Tibial nerve (tissue), 4 donors: ENCODE measurements at regions not wholly inside any gene's neighbourhood (a gene's known extent, or its start where the extent isn't known, plus 50 kb on each side); places are given as distances from the start of the nearest gene placed in this dataset.

Experiments
- DNase-seq, 2 donors: peaks; one replicate each; pipeline ENCODE4 v3.0.0-alpha.2; 2019; ENCODE audit warnings: low spot score in 2 of 2
- H3K27ac ChIP-seq, 4 donors: fragments of 200-600 bp; sonication (generic) in 3 of 4; one replicate each; pipeline ENCODE4 v1.5.1; 2017 to 2019; ENCODE audit warnings: mild to moderate bottlenecking in 1 of 4
- H3K27me3 ChIP-seq, 2 donors: fragments of 200-600 bp; sonication (generic) in 1 of 2; one replicate each; pipeline versions ENCODE4 v1.5.1 to v1.6.0; 2017 to 2019
- H3K36me3 ChIP-seq, 3 donors: fragments of 200-600 bp; sonication (generic); one replicate each; pipeline ENCODE4 v1.5.1; 2018 to 2019
- H3K4me1 ChIP-seq, 4 donors: fragments of 200-600 bp; sonication (generic) in 3 of 4; one replicate each; pipeline ENCODE4 v1.5.1; 2017 to 2019
- H3K4me3 ChIP-seq, 4 donors: fragments of 200-600 bp; sonication (generic) in 3 of 4; one replicate each; pipeline ENCODE4 v1.5.1; 2017 to 2019; ENCODE audit warnings: mild to moderate bottlenecking in 1 of 4, moderate library complexity in 1 of 4
- H3K9me3 ChIP-seq, 4 donors: fragments of 200-600 bp; sonication (generic) in 3 of 4; one replicate each; pipeline ENCODE4 v1.5.1; 2017 to 2019
- CTCF ChIP-seq, 5 experiments: fragments of 200-600 bp in 3 of 5; fragments of 450-650 bp in 2 of 5; sonication (generic) in 3 of 5; IDR thresholded peaks; one replicate each; pipeline ENCODE4 v1.5.1; 2016 to 2019; ENCODE audit warnings: antibody characterized with exemption in 5 of 5, mild to moderate bottlenecking in 3 of 5, moderate library complexity in 2 of 5
- EP300 ChIP-seq, 2 donors: sonication (generic); formaldehyde crosslinking; IDR thresholded peaks; one replicate each; pipeline ENCODE4 v1.6.1; 2017; ENCODE audit warnings: antibody characterized with exemption in 2 of 2, mild to moderate bottlenecking in 1 of 2
- POLR2A ChIP-seq, 2 donors: fragments of 450-650 bp; IDR thresholded peaks; one replicate each; pipeline ENCODE4 v1.6.1; 2017; ENCODE audit warnings: antibody characterized with exemption in 2 of 2, mild to moderate bottlenecking in 2 of 2, moderate library complexity in 2 of 2
- WGBS, 2 donors: methylation state at CpG; one replicate each; pipeline ENCODE4 v1.1.5; 2018; 5-methylcytosine and 5-hydroxymethylcytosine counted together

GRCh38 chr6:130679684-130680083 is 147.5 kb upstream of the SMLR1 start:
- no peak for DNase-seq
- WGBS, 2 donors: 45 to 54% methylated on average over 2 of the region's 2 CpGs
- peak overlapping the region in 2 of 4 donors; percentile 72 for H3K27ac ChIP-seq

DNA sequence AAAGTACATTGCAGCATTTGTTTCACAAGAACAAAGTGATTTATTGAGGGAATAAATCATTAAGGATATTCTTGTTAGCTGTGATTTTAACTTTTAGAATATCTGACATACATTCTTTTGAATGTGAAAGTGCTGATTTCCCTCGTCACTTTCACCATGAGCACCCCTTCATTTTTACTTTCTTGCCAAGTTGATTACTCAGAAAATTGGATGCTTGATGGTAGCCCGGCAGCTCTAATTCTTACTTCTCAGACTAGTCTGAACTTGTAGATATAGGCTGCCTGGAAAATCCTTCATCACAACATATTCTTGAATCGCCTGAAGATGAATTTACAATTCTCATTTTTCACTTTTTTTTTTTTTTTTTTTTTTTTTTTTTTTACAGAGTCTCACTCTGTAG is 147.1 kb upstream of the SMLR1 start:
- peak overlapping the region in 2 of 4 donors; percentile 72 for H3K27ac ChIP-seq

More at GRCh38 chr6:130679684-130680083, 147.5 kb upstream of the SMLR1 start:
- Histone ChIP-seq H3K27me3 (no peaks in the 10 kb centered on the region), H3K9me3 (peaks cover 0 to 15% (median 0%) of the 10 kb centered on the region in 4 donors), H3K36me3 (no peaks in the 10 kb centered on the region), H3K4me3 (no peak overlapping the region), H3K4me1 (peaks cover 0 to 28% (median 0%) of the 10 kb centered on the region in 4 donors)
- TF ChIP-seq POLR2A (IDR thresholded peaks at IDR 0.05) (no peak), EP300 (IDR thresholded peaks at IDR 0.05) (no peak), CTCF (IDR thresholded peaks at IDR 0.05) (no peak)

GRCh38 chr6:130681028-130681427 is 146.2 kb upstream of the SMLR1 start:
- DNase-seq: no peak
- whole genome bisulfite sequencing, 2 donors: 11 to 39% methylated on average over 1 of the region's 1 CpG
- Histone ChIP-seq H3K4me1 (peaks cover 0 to 24% (median 0%) of the 10 kb centered on the region in 4 donors), H3K4me3 (no peak overlapping the region), H3K9me3 (peaks cover 0 to 15% (median 0%) of the 10 kb centered on the region in 4 donors), H3K36me3 (no peaks in the 10 kb centered on the region), H3K27ac (peak overlapping the region in 2 of 4 donors; percentile 72), H3K27me3 (no peaks in the 10 kb centered on the region)
- TF ChIP-seq EP300 (IDR thresholded peaks at IDR 0.05) (peak in 1 of 2 donors; percentile 51), CTCF (IDR thresholded peaks at IDR 0.05) (no peak), POLR2A (IDR thresholded peaks at IDR 0.05) (no peak)

More for the DNA sequence above, 147.1 kb upstream of the SMLR1 start:
- Histone ChIP-seq H3K27me3 (no peaks in the 10 kb centered on the region), H3K4me3 (no peak overlapping the region), H3K9me3 (peaks cover 0 to 15% (median 0%) of the 10 kb centered on the region in 4 donors), H3K4me1 (peaks cover 0 to 28% (median 0%) of the 10 kb centered on the region in 4 donors), H3K36me3 (no peaks in the 10 kb centered on the region)
- DNase-seq: no peak
- 50 to 53% methylated on average over 3 of the region's 3 CpGs for WGBS, 2 donors
- no peak for TF ChIP-seq CTCF (IDR thresholded peaks at IDR 0.05)
- no peak for TF ChIP-seq POLR2A (IDR thresholded peaks at IDR 0.05)
- no peak for TF ChIP-seq EP300 (IDR thresholded peaks at IDR 0.05)

DNA sequence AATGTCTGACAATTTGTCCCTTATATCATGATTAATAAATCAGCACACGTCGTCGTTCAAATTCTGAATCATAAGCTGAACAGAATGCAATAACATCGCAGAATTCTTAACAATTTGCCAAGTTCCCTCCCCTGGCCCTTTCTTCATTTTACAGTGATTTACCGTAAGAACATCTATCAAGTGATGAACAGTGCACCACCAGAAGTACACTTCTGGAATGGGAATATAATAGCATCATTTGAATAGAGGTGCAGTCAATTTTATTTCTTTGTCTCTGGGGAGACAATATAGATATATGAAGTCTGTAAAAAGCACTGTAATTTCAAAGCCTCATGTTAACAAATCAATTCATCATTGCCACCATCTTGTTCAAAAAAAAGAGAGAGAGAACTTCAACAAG is 145.1 kb upstream of the SMLR1 start:
- Histone ChIP-seq H3K4me3 (no peak overlapping the region), H3K27me3 (no peaks in the 10 kb centered on the region), H3K9me3 (peaks cover 0 to 12% (median 0%) of the 10 kb centered on the region in 4 donors), H3K4me1 (peaks cover 0 to 24% (median 0%) of the 10 kb centered on the region in 4 donors), H3K36me3 (no peaks in the 10 kb centered on the region), H3K27ac (peak overlapping the region in 1 of 4 donors; percentile 69)
- TF ChIP-seq POLR2A (IDR thresholded peaks at IDR 0.05): no peak
- no peak for TF ChIP-seq EP300 (IDR thresholded peaks at IDR 0.05)
- no peak for TF ChIP-seq CTCF (IDR thresholded peaks at IDR 0.05)
- 92 to 95% methylated on average over 5 of the region's 5 CpGs for WGBS, 2 donors
- DNase-seq: no peak

- no peak overlapping the region for H3K27ac ChIP-seq
- WGBS, 2 donors: 70 to 72% methylated on average over 7 of the region's 7 CpGs
- no peak for DNase-seq
- H3K4me3 ChIP-seq: no peak overlapping the region
- H3K27me3 ChIP-seq: no peaks in the 10 kb centered on the region
- no peaks in the 10 kb centered on the region for H3K36me3 ChIP-seq
- H3K9me3 ChIP-seq: no peaks in the 10 kb centered on the region
- H3K4me1 ChIP-seq: peaks cover 0 to 24% (median 0%) of the 10 kb centered on the region in 4 donors
- TF ChIP-seq EP300 (IDR thresholded peaks at IDR 0.05) (no peak), CTCF (IDR thresholded peaks at IDR 0.05) (no peak), POLR2A (IDR thresholded peaks at IDR 0.05) (no peak)
Observed at GRCh38 chr6:130683761-130684517, 143.3 kb upstream of the SMLR1 start.
